K562 (cell line): ENCODE measurements at regions not wholly inside any gene's neighbourhood (a gene's known extent, or its start where the extent isn't known, plus 50 kb on each side); places are given as distances from the start of the nearest gene placed in this dataset.

Experiments used
- ATAC-seq: fragments of 200-7000 bp; cut with Tn5 transposase; 3 replicates; pipeline ENCODE4 v1.9.1; 2020; ENCODE audit warnings: moderate library complexity
- BruUV-seq: library from RNA; stranded (reverse); fragments of 400-500 nt; replicated peaks from 2 replicates; lab custom pipeline; 2021; lab: Mats Ljungman, UMichigan
- CTCF ChIA-PET: fragments of 300-600 bp; formaldehyde crosslinking; extraction: SDS; loops from one replicate; lab custom pipeline; 2021; ENCODE audit warnings: low intra/inter-chr PET ratio; lab: Yijun Ruan, JAX
- POLR2A ChIA-PET: fragments of 300-600, 350-650 bp; sonication (Branson Sonifier 250); formaldehyde crosslinking; extraction: SDS; loops from one replicate; lab custom pipeline; 2021; ENCODE audit warnings: antibody characterized with exemption, inconsistent platforms; lab: Yijun Ruan, JAX
- DNase-seq, 4 experiments: peaks; one replicate each; pipeline versions ENCODE4 v3.0.0 to v3.0.0-alpha.2; 2011 to 2018; ENCODE audit warnings: low spot score in 3 of 4, mixed read lengths in 3 of 4; ENCODE audit errors: extremely low read depth in 1 of 4
- FAIRE-seq: peaks from 2 replicates; lab custom pipeline; 2011; peaks lifted over from hg19 to GRCh38; lab: Jason Lieb, UNC
- H2AFZ ChIP-seq: 2 replicates; pipeline ENCODE4 v1.6.0; 2011; ENCODE audit warnings: low read depth, low read length, control low read depth, inconsistent platforms
- H3K27ac ChIP-seq: fragments of 200-600 bp; 3 replicates; pipeline ENCODE4 v1.8.0; 2011; ENCODE audit warnings: low read depth, mild to moderate bottlenecking, control low read depth, inconsistent platforms, low read length, moderate library complexity, mixed read lengths; ENCODE audit errors: extremely low read depth
- H3K27me3 ChIP-seq, 2 experiments: fragments of 300-600 bp in 1 of 2; 2 replicates in 1 of 2; 3 replicates in 1 of 2; pipeline versions ENCODE4 v1.6.0 to v1.8.0; 2011; ENCODE audit warnings: inconsistent platforms in 2 of 2, low read length in 2 of 2, mild to moderate bottlenecking in 1 of 2, mixed read lengths in 1 of 2, moderate library complexity in 1 of 2; ENCODE audit not compliant: control insufficient read depth in 2 of 2, insufficient read depth in 2 of 2
- H3K36me3 ChIP-seq: fragments of 300-600 bp; 3 replicates; pipeline ENCODE4 v1.8.0; 2011; ENCODE audit warnings: mild to moderate bottlenecking, low read length, inconsistent platforms; ENCODE audit not compliant: control insufficient read depth, insufficient read depth
- H3K4me1 ChIP-seq, 2 experiments: fragments of 200-600 bp in 1 of 2; replicated peaks in 1 of 2; 2 replicates in 1 of 2; 3 replicates in 1 of 2; pipeline versions ENCODE4 v1.5.1 to v1.8.0; 2011; ENCODE audit warnings: inconsistent platforms in 2 of 2, low read length in 2 of 2, mild to moderate bottlenecking in 1 of 2, mixed read lengths in 1 of 2, moderate library complexity in 1 of 2; ENCODE audit not compliant: control insufficient read depth in 2 of 2, insufficient read depth in 2 of 2
- H3K4me2 ChIP-seq: 2 replicates; pipeline ENCODE4 v1.6.1; 2011; ENCODE audit warnings: low read length, control low read depth, inconsistent platforms, mixed read lengths; ENCODE audit not compliant: insufficient read depth
- H3K4me3 ChIP-seq: fragments of 200-600 bp; sonication (generic), shearing (Covaris generic); 2 replicates; pipeline ENCODE4 v1.5.1; 2016; ENCODE audit warnings: control low read depth, inconsistent platforms
- H3K79me2 ChIP-seq: fragments of 200-600 bp; 3 replicates; pipeline ENCODE4 v1.8.0; 2011; ENCODE audit warnings: low read length, inconsistent platforms; ENCODE audit not compliant: control insufficient read depth, insufficient read depth
- H3K9ac ChIP-seq, 2 experiments: 2 replicates each; pipeline versions ENCODE4 v1.6.0 to v1.6.1; 2011; ENCODE audit warnings: low read depth in 2 of 2, low read length in 2 of 2, control low read depth in 1 of 2, inconsistent platforms in 1 of 2, mild to moderate bottlenecking in 1 of 2, mixed read lengths in 1 of 2; ENCODE audit not compliant: insufficient read depth in 1 of 2
- H3K9me1 ChIP-seq: one replicate; pipeline ENCODE4 v1.6.0; 2011; ENCODE audit warnings: inconsistent platforms, mild to moderate bottlenecking, low read length, moderate library complexity; ENCODE audit not compliant: control insufficient read depth, insufficient read depth
- H3K9me3 ChIP-seq: replicated peaks from 2 replicates; pipeline ENCODE4 v1.5.1; 2011; ENCODE audit warnings: low read depth, low read length, inconsistent platforms; ENCODE audit not compliant: control insufficient read depth, insufficient read depth
- H4K20me1 ChIP-seq: replicated peaks from 2 replicates; pipeline ENCODE4 v1.6.1; 2011; ENCODE audit warnings: low read length, inconsistent platforms, mixed read lengths; ENCODE audit not compliant: control insufficient read depth, insufficient read depth
- CXXC5 ChIP-seq: fragments of 250-450 bp; sonication (Bioruptor Pico); IDR thresholded peaks from 2 replicates; pipeline ENCODE4 v1.8.0; 2022; ENCODE audit warnings: inconsistent platforms, mild to moderate bottlenecking, moderate library complexity
- FOXA1 ChIP-seq: fragments of 450-650 bp; IDR thresholded peaks from 2 replicates; pipeline ENCODE4 v1.6.1; 2016; ENCODE audit warnings: mild to moderate bottlenecking, borderline replicate concordance
- JUND ChIP-seq, 2 experiments: IDR thresholded peaks; 2 replicates in 1 of 2; 3 replicates in 1 of 2; pipeline ENCODE4 v1.6.1; 2011; ENCODE audit warnings: borderline replicate concordance in 2 of 2, low read depth in 2 of 2, low read length in 2 of 2, improper control_type of control experiment in 1 of 2, missing biosample characterization in 1 of 2, missing genetic modification characterization in 1 of 2, missing genetic modification reagents in 1 of 2
- ZBED1 ChIP-seq: IDR thresholded peaks from 2 replicates; pipeline ENCODE4 v1.6.1; 2014
- ZNF561 ChIP-seq: fragments of 450-650 bp; formaldehyde crosslinking; conservative IDR thresholded peaks from 2 replicates; pipeline ENCODE4 v1.4.0; 2020; ENCODE audit warnings: mild to moderate bottlenecking, moderate library complexity
- WGBS: fragments of 100-300 bp; shearing (Covaris generic); methylation state at CpG from one replicate; pipeline ENCODE4 v1.1.6; 2016; ENCODE audit warnings: low coverage, mixed read lengths; ENCODE audit not compliant: insufficient coverage; ENCODE audit errors: missing lambda C conversion rate; 5-methylcytosine and 5-hydroxymethylcytosine counted together
- in situ Hi-C: fragments of 300-500 bp; cut with MboI; formaldehyde crosslinking; loops from 4 replicates; pipeline ENCODE4 v1.15.0; 2018; ENCODE audit warnings: inconsistent platforms, mixed read lengths
- intact Hi-C: fragments of 100-400 bp; cut with micrococcal nuclease; formaldehyde crosslinking; loops from 2 replicates; pipeline ENCODE4 v1.14.2; 2022
- TF ChIP-seq, protein P1 (sequence below): fragments of 450-650 bp; IDR thresholded peaks from 2 replicates; pipeline ENCODE4 v1.6.1; 2016; ENCODE audit warnings: mild to moderate bottlenecking, moderate library complexity

DNA sequence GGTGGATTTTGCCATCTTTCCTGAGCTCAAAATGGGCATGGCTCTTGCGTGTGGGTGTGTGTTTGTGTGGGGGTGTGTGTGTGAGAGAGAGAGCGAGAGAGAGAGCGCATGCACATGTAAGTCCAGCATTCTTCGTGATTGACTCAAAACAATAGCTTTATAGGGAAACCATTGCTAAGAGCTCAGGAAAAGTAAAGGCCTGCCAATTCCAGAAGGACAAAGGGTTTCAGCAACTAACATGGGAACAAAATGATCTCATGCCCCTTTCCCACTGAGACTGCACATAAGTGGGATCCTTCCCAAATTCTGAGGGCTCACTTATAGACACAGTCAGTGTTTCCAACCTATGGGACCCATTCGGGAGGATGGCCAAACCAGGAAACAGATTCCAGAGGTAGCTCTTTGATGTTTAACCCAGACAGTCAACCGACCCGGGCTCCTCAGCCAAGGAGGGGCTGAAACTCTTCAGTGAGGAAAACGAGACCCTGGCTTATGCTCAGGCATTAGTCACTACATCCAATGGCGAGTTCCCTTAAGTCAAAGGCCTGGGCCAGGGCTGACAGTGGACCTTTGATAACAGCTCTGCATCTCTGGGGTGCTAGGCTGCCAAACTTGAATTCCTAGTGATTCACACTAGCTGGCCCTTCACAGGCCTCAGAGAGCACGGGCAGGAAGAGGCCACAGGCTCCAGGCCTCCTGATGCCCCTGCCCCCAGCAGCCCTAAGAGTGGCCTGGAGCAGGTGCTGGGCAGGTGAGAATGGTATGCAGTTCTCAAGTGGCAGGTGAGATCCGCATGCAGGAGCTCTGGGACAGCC lies 305.0 kb upstream of the C2CD4B start:
- no peaks in the 10 kb centered on the region for H3K9me1 ChIP-seq
- no peak for FAIRE-seq
- intact Hi-C loops = no loop called here
- TF ChIP-seq, protein P1, sequence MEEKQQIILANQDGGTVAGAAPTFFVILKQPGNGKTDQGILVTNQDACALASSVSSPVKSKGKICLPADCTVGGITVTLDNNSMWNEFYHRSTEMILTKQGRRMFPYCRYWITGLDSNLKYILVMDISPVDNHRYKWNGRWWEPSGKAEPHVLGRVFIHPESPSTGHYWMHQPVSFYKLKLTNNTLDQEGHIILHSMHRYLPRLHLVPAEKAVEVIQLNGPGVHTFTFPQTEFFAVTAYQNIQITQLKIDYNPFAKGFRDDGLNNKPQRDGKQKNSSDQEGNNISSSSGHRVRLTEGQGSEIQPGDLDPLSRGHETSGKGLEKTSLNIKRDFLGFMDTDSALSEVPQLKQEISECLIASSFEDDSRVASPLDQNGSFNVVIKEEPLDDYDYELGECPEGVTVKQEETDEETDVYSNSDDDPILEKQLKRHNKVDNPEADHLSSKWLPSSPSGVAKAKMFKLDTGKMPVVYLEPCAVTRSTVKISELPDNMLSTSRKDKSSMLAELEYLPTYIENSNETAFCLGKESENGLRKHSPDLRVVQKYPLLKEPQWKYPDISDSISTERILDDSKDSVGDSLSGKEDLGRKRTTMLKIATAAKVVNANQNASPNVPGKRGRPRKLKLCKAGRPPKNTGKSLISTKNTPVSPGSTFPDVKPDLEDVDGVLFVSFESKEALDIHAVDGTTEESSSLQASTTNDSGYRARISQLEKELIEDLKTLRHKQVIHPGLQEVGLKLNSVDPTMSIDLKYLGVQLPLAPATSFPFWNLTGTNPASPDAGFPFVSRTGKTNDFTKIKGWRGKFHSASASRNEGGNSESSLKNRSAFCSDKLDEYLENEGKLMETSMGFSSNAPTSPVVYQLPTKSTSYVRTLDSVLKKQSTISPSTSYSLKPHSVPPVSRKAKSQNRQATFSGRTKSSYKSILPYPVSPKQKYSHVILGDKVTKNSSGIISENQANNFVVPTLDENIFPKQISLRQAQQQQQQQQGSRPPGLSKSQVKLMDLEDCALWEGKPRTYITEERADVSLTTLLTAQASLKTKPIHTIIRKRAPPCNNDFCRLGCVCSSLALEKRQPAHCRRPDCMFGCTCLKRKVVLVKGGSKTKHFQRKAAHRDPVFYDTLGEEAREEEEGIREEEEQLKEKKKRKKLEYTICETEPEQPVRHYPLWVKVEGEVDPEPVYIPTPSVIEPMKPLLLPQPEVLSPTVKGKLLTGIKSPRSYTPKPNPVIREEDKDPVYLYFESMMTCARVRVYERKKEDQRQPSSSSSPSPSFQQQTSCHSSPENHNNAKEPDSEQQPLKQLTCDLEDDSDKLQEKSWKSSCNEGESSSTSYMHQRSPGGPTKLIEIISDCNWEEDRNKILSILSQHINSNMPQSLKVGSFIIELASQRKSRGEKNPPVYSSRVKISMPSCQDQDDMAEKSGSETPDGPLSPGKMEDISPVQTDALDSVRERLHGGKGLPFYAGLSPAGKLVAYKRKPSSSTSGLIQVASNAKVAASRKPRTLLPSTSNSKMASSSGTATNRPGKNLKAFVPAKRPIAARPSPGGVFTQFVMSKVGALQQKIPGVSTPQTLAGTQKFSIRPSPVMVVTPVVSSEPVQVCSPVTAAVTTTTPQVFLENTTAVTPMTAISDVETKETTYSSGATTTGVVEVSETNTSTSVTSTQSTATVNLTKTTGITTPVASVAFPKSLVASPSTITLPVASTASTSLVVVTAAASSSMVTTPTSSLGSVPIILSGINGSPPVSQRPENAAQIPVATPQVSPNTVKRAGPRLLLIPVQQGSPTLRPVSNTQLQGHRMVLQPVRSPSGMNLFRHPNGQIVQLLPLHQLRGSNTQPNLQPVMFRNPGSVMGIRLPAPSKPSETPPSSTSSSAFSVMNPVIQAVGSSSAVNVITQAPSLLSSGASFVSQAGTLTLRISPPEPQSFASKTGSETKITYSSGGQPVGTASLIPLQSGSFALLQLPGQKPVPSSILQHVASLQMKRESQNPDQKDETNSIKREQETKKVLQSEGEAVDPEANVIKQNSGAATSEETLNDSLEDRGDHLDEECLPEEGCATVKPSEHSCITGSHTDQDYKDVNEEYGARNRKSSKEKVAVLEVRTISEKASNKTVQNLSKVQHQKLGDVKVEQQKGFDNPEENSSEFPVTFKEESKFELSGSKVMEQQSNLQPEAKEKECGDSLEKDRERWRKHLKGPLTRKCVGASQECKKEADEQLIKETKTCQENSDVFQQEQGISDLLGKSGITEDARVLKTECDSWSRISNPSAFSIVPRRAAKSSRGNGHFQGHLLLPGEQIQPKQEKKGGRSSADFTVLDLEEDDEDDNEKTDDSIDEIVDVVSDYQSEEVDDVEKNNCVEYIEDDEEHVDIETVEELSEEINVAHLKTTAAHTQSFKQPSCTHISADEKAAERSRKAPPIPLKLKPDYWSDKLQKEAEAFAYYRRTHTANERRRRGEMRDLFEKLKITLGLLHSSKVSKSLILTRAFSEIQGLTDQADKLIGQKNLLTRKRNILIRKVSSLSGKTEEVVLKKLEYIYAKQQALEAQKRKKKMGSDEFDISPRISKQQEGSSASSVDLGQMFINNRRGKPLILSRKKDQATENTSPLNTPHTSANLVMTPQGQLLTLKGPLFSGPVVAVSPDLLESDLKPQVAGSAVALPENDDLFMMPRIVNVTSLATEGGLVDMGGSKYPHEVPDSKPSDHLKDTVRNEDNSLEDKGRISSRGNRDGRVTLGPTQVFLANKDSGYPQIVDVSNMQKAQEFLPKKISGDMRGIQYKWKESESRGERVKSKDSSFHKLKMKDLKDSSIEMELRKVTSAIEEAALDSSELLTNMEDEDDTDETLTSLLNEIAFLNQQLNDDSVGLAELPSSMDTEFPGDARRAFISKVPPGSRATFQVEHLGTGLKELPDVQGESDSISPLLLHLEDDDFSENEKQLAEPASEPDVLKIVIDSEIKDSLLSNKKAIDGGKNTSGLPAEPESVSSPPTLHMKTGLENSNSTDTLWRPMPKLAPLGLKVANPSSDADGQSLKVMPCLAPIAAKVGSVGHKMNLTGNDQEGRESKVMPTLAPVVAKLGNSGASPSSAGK = no peak
- TF ChIP-seq JUND (IDR thresholded peaks at IDR 0.05; ENCODE audit: borderline replicate concordance, low read depth, low read length) (no peak), JUND (tag; IDR thresholded peaks at IDR 0.05; ENCODE audit: borderline replicate concordance, low read depth, low read length) (no peak), ZBED1 (no peak), ZNF561 (no peak), CXXC5 (CRISPR knock-in tag) (no peak), FOXA1 (no peak)
- TF ChIP-seq, all 486 proteins: peak for 0
- Histone ChIP-seq H3K9ac (no peak overlapping the region), H3K79me2 (no peaks in the 10 kb centered on the region), H3K4me2 (no peak overlapping the region), H3K9me3 (no peaks in the 10 kb centered on the region), H2AFZ (no peak overlapping the region), H3K27me3 (peaks cover 7 to 15% of the 10 kb centered on the region in 2 experiments; a peak in 3 of 5 replicates), H3K27ac (no peak overlapping the region), H3K36me3 (no peaks in the 10 kb centered on the region), H3K4me3 (no peak overlapping the region), H4K20me1 (no peaks in the 10 kb centered on the region), H3K4me1 (no peaks in the 10 kb centered on the region)
- in situ Hi-C loops = no loop called here
- POLR2A ChIA-PET = interaction anchor here (0.6 to 1.3 kb wide), 2 partner anchors 53 to 75 kb away, joined by 3 to 4 read pairs; no protein-coding TSS in a partner anchor
- no TSS peak for BruUV-seq
- ATAC-seq (no peak), DNase-seq (no peak)
- CTCF ChIA-PET = no interaction called here
- under 1% methylated on average over 11 of the region's 11 CpGs for WGBS
